ENCODE measurements at regions not wholly inside any gene's neighbourhood (a gene's known extent, or its start where the extent isn't known, plus 50 kb on each side); places are given as distances from the start of the nearest gene placed in this dataset.

DNA sequence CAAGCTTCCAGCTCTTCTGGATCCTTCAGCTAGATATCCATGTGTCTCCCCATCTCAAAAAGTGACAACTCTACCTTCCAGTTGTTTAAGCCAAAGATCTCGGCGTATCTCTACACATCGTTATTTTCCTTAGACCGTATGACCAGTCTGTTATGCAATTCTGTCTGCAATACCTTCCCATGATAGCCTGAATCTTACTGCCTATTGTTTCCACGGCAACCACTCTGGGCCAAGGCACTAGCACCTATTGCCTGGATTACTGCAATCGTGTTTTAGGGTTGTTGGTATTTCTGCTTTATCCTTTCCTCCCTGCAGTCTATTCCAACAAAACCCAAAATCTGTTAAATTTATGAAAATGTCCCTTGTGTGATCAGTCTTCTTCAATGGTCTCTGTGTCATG lies 448.4 kb downstream of the MTRR start:
- DNase-seq = no peak
- H3K27me3 Mint-ChIP-seq (ENCODE audit: unreplicated experiment) = no peaks in the 10 kb centered on the region
- H3K4me3 Mint-ChIP-seq (ENCODE audit: unreplicated experiment) = no peak overlapping the region

DNA sequence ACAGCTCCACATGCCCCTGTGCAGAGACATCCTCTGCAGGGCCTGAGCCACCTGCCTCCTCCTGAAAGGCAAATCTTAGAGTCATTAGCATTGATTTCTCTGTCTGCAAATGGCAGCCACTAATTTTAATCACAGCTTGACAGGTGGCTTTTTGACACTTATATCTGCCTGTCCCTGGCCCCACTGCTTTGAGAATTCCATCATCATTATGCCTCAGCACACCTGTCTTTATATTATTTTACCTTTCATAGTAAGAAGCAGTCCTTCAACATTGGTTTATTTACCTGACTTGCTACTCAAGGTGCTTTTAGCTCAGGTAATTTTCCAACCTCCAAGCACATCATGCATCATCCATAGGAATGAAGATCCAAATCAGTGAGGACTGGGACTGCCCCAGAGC lies 451.3 kb downstream of the MTRR start:
- H3K9me3 Mint-ChIP-seq (ENCODE audit: unreplicated experiment) = no peaks in the 10 kb centered on the region
- TF ChIP-seq CTCF (IDR thresholded peaks at IDR 0.05; ENCODE audit: partially characterized antibody, unreplicated experiment) = no peak
- DNase-seq = peak; percentile 27
- H3K27ac Mint-ChIP-seq (ENCODE audit: unreplicated experiment) = peak overlapping the region; percentile 10
- no peaks in the 10 kb centered on the region for H3K27me3 Mint-ChIP-seq (ENCODE audit: unreplicated experiment)
- H3K4me1 Mint-ChIP-seq (ENCODE audit: low read depth, unreplicated experiment) = peaks cover 5% of the 10 kb centered on the region
- H3K36me3 Mint-ChIP-seq (ENCODE audit: unreplicated experiment) = no peaks in the 10 kb centered on the region
- H3K4me3 Mint-ChIP-seq (ENCODE audit: unreplicated experiment) = no peak overlapping the region

More for the DNA sequence above, 448.4 kb downstream of the MTRR start:
- no peaks in the 10 kb centered on the region for H3K36me3 Mint-ChIP-seq (ENCODE audit: unreplicated experiment)
- H3K27ac Mint-ChIP-seq (ENCODE audit: unreplicated experiment) = no peak overlapping the region
- TF ChIP-seq CTCF (IDR thresholded peaks at IDR 0.05; ENCODE audit: partially characterized antibody, unreplicated experiment) = no peak
- H3K9me3 Mint-ChIP-seq (ENCODE audit: unreplicated experiment) = peaks cover 1% of the 10 kb centered on the region
- peaks cover 5% of the 10 kb centered on the region for H3K4me1 Mint-ChIP-seq (ENCODE audit: low read depth, unreplicated experiment)

DNA sequence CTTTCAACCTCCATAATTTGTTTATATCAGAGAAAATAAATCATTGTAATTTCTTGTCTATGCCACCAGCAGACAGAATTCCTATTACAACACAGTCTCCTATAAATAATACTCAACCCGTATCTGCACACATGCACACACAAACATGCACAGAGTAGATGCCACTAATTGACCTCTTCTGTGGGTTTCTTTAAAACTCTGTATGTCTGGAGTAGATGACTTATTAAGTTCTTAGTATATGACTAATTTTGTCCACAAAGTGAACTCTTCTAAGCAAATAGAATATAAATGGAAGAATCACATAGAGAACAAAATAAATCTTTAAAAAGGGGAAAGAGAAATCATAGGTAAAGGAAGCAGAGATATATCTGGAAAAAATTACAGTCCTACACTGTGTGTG lies 452.3 kb downstream of the MTRR start:
- H3K4me3 Mint-ChIP-seq (ENCODE audit: unreplicated experiment) = no peak overlapping the region
- H3K9me3 Mint-ChIP-seq (ENCODE audit: unreplicated experiment) = no peaks in the 10 kb centered on the region
- DNase-seq = no peak
- H3K27ac Mint-ChIP-seq (ENCODE audit: unreplicated experiment) = no peak overlapping the region
- no peaks in the 10 kb centered on the region for H3K36me3 Mint-ChIP-seq (ENCODE audit: unreplicated experiment)
- H3K4me1 Mint-ChIP-seq (ENCODE audit: low read depth, unreplicated experiment) = peaks cover 5% of the 10 kb centered on the region
- H3K27me3 Mint-ChIP-seq (ENCODE audit: unreplicated experiment) = no peaks in the 10 kb centered on the region
- no peak for TF ChIP-seq CTCF (IDR thresholded peaks at IDR 0.05; ENCODE audit: partially characterized antibody, unreplicated experiment)

DNA sequence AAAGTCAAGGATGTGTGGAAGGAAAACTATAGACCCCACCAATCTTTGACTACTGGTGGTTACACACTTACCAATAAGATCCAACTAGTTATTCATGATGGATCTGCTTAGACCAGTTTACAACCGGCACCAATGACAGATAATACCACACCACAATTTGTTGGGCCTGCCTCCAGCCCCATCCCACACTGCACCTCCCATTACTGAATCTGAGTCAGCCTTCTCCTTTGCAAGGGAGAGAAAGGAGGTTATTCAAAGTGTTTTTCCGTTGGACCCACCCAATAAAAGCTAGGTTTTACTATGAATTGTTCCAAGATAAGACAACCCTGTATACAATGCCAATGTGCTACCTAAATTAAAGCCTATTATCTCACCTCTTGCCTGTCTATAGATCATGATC lies 453.5 kb downstream of the MTRR start:
- no peak for DNase-seq
- no peak for TF ChIP-seq CTCF (IDR thresholded peaks at IDR 0.05; ENCODE audit: partially characterized antibody, unreplicated experiment)
- Mint-ChIP-seq H3K27ac (ENCODE audit: unreplicated experiment) (no peak overlapping the region), H3K9me3 (ENCODE audit: unreplicated experiment) (no peaks in the 10 kb centered on the region), H3K27me3 (ENCODE audit: unreplicated experiment) (no peaks in the 10 kb centered on the region), H3K36me3 (ENCODE audit: unreplicated experiment) (no peaks in the 10 kb centered on the region), H3K4me1 (ENCODE audit: low read depth, unreplicated experiment) (peaks cover 5% of the 10 kb centered on the region), H3K4me3 (ENCODE audit: unreplicated experiment) (no peak overlapping the region)

DNA sequence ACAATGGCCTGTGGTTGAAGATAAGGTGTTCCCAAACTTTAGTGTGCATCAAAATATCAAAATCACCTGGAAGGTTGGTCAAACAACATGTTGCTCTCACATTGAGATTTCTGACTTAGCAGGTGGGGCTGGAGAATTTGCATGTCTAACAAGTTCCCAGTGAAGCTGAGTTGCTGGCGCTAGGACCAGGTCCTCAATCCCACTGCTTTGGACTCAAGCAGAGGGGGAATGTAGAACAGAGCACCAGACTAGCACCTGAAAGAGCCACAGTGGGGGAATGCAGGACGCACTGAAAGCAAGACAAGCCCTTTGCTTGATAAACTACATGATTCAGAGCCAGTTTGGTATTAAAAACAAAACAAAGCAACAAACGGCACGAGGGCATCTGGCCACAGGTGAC lies 458.1 kb downstream of the MTRR start:
- no peaks in the 10 kb centered on the region for H3K36me3 Mint-ChIP-seq (ENCODE audit: unreplicated experiment)
- no peak overlapping the region for H3K4me3 Mint-ChIP-seq (ENCODE audit: unreplicated experiment)
- H3K27me3 Mint-ChIP-seq (ENCODE audit: unreplicated experiment) = no peaks in the 10 kb centered on the region
- no peaks in the 10 kb centered on the region for H3K4me1 Mint-ChIP-seq (ENCODE audit: low read depth, unreplicated experiment)
- no peaks in the 10 kb centered on the region for H3K9me3 Mint-ChIP-seq (ENCODE audit: unreplicated experiment)
- no peak for DNase-seq
- H3K27ac Mint-ChIP-seq (ENCODE audit: unreplicated experiment) = no peak overlapping the region
- no peak for TF ChIP-seq CTCF (IDR thresholded peaks at IDR 0.05; ENCODE audit: partially characterized antibody, unreplicated experiment)
